Suprapubic skin (tissue), 3 donors: ENCODE measurements at regions not wholly inside any gene's neighbourhood (a gene's known extent, or its start where the extent isn't known, plus 50 kb on each side); places are given as distances from the start of the nearest gene placed in this dataset.

Experiments used
- CTCF ChIP-seq, 2 donors: fragments of 200-600 bp in 1 of 2; fragments of 450-650 bp in 1 of 2; sonication (generic) in 1 of 2; IDR thresholded peaks; one replicate each; pipeline ENCODE4 v1.5.1; 2016 to 2019; ENCODE audit warnings: antibody characterized with exemption in 2 of 2, mild to moderate bottlenecking in 1 of 2, moderate library complexity in 1 of 2
- POLR2A ChIP-seq, 2 donors: fragments of 450-650 bp; IDR thresholded peaks; one replicate each; pipeline ENCODE4 v1.6.1; 2017; ENCODE audit warnings: antibody characterized with exemption in 2 of 2, mild to moderate bottlenecking in 2 of 2, moderate library complexity in 2 of 2

GRCh38 chr18:67935638-67936037, 419.1 kb upstream of the DSEL start:
- TF ChIP-seq POLR2A (IDR thresholded peaks at IDR 0.05) = no peak
- no peak for TF ChIP-seq CTCF (IDR thresholded peaks at IDR 0.05)
